ENCODE measurements at regions not wholly inside any gene's neighbourhood (a gene's known extent, or its start where the extent isn't known, plus 50 kb on each side); places are given as distances from the start of the nearest gene placed in this dataset.

GRCh38 chr13:89988206-89988605, 1359.3 kb upstream of the MIR17HG start:
- no peak for TF ChIP-seq CTCF (IDR thresholded peaks at IDR 0.05)
- no peaks in the 10 kb centered on the region for H3K36me3 ChIP-seq (ENCODE audit: control insufficient read depth, insufficient read depth, low read length)
- H3K79me2 ChIP-seq = no peaks in the 10 kb centered on the region
- no peak overlapping the region for H2AFZ ChIP-seq
- H3K27ac ChIP-seq = no peak overlapping the region
- no peak overlapping the region for H3K4me3 ChIP-seq (ENCODE audit: low read depth, low read length)
- no peaks in the 10 kb centered on the region for H3K9me3 ChIP-seq (ENCODE audit: control insufficient read depth, low read length)
- H3K9ac ChIP-seq = no peak overlapping the region
- no peaks in the 10 kb centered on the region for H3K4me1 ChIP-seq
- no peak overlapping the region for H3K4me2 ChIP-seq (ENCODE audit: low read length)
- H3K27me3 ChIP-seq (ENCODE audit: control insufficient read depth, insufficient read depth, low read length) = no peaks in the 10 kb centered on the region

GRCh38 chr13:90003566-90003965, 1343.9 kb upstream of the MIR17HG start:
- Histone ChIP-seq H3K9me3 (ENCODE audit: control insufficient read depth, low read length) (no peaks in the 10 kb centered on the region), H3K4me1 (no peaks in the 10 kb centered on the region), H3K36me3 (ENCODE audit: control insufficient read depth, insufficient read depth, low read length) (no peaks in the 10 kb centered on the region), H2AFZ (no peak overlapping the region), H3K79me2 (no peaks in the 10 kb centered on the region), H3K9ac (no peak overlapping the region), H3K27me3 (ENCODE audit: control insufficient read depth, insufficient read depth, low read length) (no peaks in the 10 kb centered on the region), H3K4me2 (ENCODE audit: low read length) (no peak overlapping the region), H3K4me3 (ENCODE audit: low read depth, low read length) (no peak overlapping the region), H3K27ac (no peak overlapping the region)
- no peak for TF ChIP-seq CTCF (IDR thresholded peaks at IDR 0.05)

- Histone ChIP-seq H2AFZ (no peak overlapping the region), H3K27ac (no peak overlapping the region), H3K9me3 (ENCODE audit: control insufficient read depth, low read length) (no peaks in the 10 kb centered on the region), H3K79me2 (no peaks in the 10 kb centered on the region), H3K4me2 (ENCODE audit: low read length) (no peak overlapping the region), H3K36me3 (ENCODE audit: control insufficient read depth, insufficient read depth, low read length) (no peaks in the 10 kb centered on the region), H3K27me3 (ENCODE audit: control insufficient read depth, insufficient read depth, low read length) (no peaks in the 10 kb centered on the region), H3K4me1 (no peaks in the 10 kb centered on the region), H3K9ac (no peak overlapping the region), H3K4me3 (ENCODE audit: low read depth, low read length) (no peak overlapping the region)
- TF ChIP-seq CTCF (IDR thresholded peaks at IDR 0.05) = no peak
Observed at GRCh38 chr13:90008707-90009149, 1338.8 kb upstream of the MIR17HG start.

- H3K4me3 ChIP-seq (ENCODE audit: low read depth, low read length) = no peak overlapping the region
Observed at GRCh38 chr13:90014038-90014437, 1333.4 kb upstream of the MIR17HG start.

More at GRCh38 chr13:90014038-90014437, 1333.4 kb upstream of the MIR17HG start:
- no peak overlapping the region for H2AFZ ChIP-seq
- no peaks in the 10 kb centered on the region for H3K79me2 ChIP-seq
- no peak overlapping the region for H3K9ac ChIP-seq
- no peaks in the 10 kb centered on the region for H3K4me1 ChIP-seq
- TF ChIP-seq CTCF (IDR thresholded peaks at IDR 0.05) = no peak
- H3K9me3 ChIP-seq (ENCODE audit: control insufficient read depth, low read length) = no peaks in the 10 kb centered on the region
- no peaks in the 10 kb centered on the region for H3K36me3 ChIP-seq (ENCODE audit: control insufficient read depth, insufficient read depth, low read length)
- no peak overlapping the region for H3K27ac ChIP-seq
- no peaks in the 10 kb centered on the region for H3K27me3 ChIP-seq (ENCODE audit: control insufficient read depth, insufficient read depth, low read length)
- H3K4me2 ChIP-seq (ENCODE audit: low read length) = no peak overlapping the region

All from parathyroid adenoma (tissue), 2 donors.